DMS 273 (cell line): ENCODE measurements at regions not wholly inside any gene's neighbourhood (a gene's known extent, or its start where the extent isn't known, plus 50 kb on each side); places are given as distances from the start of the nearest gene placed in this dataset.

Experiments
- DNase-seq: peaks from one replicate; lab custom pipeline; 2025; ENCODE audit not compliant: unreplicated experiment; lab: John Stamatoyannopoulos, UW

GRCh38 chr3:99016452-99016851, 115.0 kb upstream of the DCBLD2 start:
- no peak for DNase-seq

DNA sequence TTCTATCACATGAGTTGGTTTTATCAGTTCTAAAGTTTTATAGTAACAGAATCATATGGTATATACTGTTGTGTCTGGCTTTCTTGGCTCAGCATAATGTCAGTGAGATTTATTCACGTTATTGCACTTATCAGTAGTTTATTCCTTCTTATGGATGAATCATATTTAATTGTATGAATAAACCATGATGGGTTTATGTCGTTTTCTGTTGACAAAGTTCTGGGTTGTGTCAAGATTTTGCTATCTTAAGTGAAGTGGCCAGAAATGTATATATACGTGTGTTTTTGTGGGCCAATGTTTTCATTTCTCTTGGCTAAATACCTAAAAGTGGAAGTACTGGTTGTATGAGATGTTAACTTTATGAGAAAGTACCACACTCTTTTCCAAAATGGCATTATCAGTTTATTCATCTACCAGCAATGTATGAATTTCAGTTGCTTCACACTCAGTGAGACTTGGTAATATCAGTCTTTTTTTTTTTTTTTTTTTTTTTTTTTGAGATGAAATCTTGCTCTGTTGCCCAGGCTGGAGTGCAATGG, 112.4 kb upstream of the DCBLD2 start:
- DNase-seq = no peak

DNA sequence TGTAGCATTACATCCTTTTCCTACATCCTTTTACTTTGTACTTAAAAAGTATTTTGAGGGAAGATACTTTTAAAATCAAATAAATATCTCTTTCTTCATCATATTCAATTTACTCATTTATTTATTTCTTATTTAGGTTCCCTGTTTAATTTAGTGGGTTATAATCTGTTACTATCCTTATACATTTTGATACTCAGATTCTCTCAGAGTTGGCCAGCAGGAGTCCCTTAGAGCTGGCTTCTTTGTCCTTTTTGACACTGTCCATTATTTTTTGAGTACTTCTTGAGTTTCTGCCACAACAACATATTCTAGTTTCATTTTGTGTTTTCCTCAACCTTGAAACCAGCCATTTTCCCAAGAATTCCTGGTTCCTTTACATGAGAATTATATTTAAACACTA, 111.6 kb upstream of the DCBLD2 start:
- no peak for DNase-seq

- DNase-seq = no peak
Observed at GRCh38 chr3:99012051-99012450, 110.6 kb upstream of the DCBLD2 start.

DNA sequence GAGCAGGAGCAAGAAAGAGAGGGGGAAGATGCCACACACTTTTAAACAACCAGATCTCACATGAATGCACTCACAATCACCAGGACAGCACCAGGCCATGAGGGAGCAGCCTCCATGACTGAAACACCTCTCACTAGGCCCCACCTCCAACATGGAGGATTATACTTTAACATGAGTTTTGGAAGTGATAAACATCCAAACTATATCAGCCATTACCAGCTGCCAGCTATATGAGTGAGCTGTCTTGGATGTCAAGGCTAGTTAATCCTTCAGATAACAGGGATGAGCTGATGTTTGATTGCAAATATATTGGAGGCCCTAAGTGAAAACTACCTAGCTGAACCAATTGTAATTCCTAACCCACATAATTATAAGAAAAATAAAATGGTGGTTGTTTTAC, 108.4 kb upstream of the DCBLD2 start:
- no peak for DNase-seq

DNA sequence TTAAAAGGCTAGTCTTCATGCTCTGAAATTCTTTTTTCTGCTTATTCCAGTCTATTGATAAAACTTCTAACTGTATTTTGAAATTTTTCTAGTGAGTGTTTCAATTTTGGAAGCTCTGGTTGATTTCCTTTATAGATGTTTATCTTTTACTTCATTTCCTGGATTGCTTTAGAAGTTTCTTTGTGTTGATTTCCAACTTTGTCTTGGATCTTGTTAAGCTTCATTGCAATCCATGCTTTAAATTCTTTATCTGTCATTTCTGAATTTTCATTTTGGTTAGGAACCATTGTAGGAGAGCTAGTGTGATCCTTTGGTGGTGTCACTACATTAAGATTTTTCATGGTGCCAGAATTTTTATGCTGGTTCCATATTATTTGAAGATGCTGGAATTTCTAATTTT, 105.2 kb upstream of the DCBLD2 start:
- no peak for DNase-seq

GRCh38 chr3:98999675-99000074, 98.2 kb upstream of the DCBLD2 start:
- no peak for DNase-seq

DNA sequence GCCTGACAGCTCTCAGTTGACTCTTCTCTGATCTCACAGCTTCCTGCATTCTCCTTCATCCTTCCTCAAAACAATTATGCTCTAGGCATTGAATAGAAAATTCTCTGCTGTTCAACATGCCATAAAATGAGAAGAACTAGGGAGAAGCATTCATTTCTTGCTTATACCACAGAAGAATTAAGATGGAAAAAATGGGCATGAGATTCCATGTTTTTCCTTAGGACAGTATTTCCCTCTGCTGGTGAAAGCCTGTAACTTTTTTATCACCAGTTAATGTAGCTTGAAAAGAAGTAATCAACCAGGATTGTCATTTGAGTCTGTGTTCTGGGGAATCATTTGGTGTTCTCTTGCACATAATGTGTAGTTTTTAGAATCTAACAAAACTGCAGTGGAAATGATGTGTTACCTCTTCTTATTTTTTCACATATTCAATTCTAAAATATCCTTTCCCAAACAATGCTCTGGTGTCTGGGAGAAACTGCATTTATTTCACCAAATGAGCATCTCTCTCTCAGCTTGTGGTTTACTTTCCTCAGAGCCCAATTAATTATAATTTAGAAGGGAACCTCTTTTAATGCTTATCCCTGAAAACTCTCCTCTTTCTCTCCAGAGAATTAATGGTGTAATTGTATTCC, 92.8 kb upstream of the DCBLD2 start:
- DNase-seq = peak; percentile 66

GRCh38 chr3:98991393-98991792, 89.9 kb upstream of the DCBLD2 start:
- DNase-seq = no peak

DNA sequence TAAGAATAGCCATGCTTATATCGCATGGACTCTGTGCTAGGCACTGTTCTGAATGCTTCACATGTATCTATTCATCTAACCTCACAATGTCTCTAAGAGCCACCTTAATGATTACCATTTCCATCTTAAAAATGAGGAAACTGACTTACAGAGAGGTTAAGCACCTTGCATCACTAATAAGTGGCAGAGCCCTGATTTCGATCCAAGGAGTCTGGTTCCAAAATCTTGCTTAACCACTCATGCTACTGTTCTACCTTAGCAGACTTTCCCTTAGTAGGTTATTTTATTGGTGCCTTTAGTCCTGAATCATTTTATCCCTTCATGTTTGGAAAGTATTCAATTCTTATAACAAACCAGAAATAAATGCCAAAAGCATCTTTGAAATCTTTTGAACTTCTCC, 89.2 kb upstream of the DCBLD2 start:
- no peak for DNase-seq

GRCh38 chr3:98986073-98986472, 84.6 kb upstream of the DCBLD2 start:
- DNase-seq = no peak

GRCh38 chr3:98985431-98985830, 83.9 kb upstream of the DCBLD2 start:
- peak; percentile 14 for DNase-seq

DNA sequence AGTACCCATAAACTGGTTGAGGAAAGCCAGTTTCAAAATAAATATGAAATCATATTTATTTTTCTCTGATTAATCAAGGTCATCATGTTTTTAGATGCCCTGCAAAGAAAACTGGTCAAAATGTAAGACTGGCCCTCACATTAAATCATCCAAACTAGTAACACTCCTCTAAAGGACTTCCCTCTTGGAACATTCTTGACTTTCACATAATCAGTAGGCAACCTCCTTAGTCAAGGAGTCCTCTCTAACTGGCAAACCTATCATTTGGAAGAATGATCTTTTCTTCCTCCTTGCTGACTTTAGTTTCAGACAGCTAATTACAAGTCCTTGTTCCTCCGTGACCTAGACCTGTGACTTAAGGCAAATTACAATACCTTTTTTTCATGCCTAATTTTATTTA, 82.5 kb upstream of the DCBLD2 start:
- no peak for DNase-seq

DNA sequence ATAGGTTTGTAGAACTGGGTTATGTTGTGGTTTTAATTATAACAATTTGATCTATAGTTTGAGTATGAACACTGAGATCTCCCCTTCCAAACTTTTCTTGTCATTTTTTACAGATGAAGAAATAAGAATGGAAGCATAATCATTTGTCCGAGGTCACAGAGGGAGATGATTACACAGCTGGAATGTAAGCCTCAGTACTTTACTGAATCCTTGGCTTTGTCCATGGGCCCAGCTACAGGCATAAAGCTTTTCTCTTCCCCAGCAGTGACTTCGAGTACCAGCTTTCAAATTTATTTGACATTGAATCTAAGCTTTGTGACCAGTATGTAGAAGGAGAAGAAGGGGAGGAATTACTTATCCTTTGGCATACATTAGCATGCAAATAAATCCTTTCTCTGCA, 80.9 kb upstream of the DCBLD2 start:
- DNase-seq = no peak

DNA sequence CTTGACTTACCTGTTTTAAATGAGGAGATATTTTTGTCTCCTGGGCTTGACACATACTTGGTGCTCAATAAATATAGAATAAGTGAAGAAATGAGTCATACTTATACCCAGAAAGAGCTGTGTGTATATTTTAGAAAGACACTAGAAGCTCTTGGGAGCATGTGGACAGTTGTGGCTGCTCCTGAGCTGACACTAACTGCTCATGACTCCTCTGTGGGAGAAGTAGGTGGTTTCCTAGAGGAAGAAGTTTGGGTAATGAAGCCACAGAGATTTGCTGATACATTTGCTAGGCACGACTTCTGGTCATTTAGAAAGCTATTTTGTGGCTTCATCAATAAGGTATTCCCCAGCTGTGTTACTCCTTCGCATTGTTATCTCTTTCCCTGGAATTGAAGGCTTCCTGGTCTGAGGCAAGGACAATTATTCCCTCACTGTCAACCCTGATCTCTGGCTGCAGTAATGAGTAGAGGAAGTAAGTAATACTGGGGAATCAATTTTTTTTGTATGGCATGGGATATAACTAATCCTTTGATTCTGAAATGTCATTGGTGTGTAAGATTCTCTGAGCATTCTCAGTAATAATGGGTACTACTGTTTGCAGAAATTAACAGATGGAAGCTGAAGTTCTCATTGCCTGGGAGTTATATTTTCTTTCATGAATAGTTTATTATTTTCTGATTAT, 79.6 kb upstream of the DCBLD2 start:
- no peak for DNase-seq

DNA sequence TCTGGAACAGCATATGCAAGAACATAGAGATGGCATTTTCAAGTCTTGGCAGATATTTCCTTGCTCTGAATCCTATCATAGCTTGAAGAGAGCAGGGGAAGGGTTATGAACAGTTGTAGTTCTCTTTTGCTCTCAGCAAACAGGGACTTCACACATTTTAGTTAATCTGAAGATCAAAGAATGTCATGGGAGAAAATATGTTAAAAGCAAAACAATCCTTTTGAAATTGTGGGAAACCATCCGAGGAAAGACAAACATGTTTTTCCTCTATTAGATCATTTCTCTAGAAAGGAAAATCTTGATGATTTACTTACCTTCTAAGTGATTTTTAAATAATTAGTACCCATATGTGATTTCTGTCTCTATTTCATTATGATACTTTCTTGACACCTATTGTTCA, 77.8 kb upstream of the DCBLD2 start:
- DNase-seq = no peak

DNA sequence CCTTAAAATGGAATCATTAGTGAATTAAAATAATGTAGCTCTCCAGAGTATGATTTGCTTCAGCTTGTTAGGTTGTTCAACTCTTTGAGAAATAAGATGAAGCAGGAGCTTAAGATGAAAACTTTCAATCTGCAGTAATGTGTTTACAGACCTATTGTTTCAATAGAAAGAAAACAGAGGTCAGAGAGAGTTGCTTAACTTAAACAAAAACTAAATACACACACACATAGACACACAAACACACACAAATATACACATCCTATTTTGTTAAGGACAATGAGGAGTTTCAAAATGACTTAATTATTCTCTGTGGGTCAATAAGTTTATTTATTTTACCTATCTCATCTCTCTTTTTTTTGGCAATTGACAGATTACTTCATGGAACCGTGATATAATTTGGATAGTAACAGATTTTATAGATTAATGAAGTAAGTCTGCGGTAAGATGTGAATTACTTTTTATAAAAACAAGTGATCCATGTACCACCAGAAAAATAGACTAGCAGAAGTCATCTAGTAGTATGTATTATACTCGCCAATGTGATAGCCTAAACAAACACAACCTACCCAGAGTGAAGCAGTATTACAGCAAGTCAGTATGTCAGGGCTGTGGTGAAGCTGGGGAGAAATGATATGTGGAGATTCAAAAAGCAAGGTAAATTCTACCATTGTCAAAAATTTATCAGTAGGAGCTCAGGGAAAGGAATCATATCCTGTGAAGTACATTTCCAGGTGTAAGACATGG, 76.7 kb upstream of the DCBLD2 start:
- no peak for DNase-seq

- DNase-seq = no peak
Observed at GRCh38 chr3:98977520-98977919, 76.0 kb upstream of the DCBLD2 start.

DNA sequence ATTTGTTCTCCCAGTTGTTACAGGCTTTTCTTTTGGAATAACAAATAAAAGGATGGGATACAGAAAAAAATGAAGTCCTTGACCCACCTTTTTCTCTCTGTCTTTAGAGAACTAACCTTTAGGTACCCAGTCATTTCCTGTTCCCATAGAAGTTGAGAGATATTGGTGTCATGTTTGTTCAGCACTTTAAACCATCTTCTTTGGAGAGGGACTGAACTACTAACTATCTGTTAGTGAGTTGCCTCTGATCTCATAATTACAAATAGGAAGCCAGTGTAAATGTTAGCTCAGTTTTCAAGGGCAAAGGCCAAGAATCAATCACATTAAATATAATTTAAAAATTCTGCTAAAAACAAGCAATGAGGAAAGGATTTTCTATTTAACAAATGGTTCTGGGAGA, 72.9 kb upstream of the DCBLD2 start:
- no peak for DNase-seq

DNA sequence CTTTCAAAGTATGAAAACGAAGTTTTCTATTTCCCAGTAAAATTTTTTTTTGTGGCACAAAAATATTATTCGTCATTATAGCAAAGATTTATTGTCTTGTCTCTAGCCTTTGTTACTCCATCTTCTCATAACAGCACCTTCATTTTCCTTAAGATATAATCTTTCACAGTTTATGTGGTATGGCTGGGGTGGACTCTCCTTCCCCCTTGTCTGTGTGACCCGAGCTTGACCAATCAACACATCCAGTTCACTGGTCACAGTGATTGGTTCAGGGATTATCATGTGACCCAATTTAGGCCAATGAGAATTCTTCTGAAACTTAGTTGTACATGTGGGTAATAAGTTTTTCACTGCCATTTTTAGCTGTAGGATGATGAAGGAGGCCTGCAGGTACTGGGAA, 71.2 kb upstream of the DCBLD2 start:
- DNase-seq = no peak

DNA sequence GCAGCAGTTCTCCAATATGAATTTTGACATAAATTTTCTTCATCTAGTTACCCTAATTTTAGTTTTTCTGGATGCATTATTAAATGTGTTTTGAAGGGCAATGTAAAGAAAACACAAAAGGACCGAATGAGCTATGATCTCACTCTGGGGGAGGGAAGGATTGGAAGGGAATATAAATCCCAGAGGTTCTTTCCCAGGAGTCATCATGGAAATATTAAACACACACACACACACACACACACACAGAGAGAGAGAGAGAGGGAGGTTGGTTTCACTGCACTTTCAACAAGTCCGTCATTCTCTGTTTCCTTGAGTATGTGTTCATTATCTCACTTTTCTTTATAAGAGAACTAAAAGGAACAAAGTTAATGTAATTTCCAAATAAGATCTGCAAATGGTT, 70.7 kb upstream of the DCBLD2 start:
- no peak for DNase-seq

GRCh38 chr3:98971169-98971681, 69.7 kb upstream of the DCBLD2 start:
- no peak for DNase-seq
